SK-MEL-5 (cell line): ENCODE measurements at regions not wholly inside any gene's neighbourhood (a gene's known extent, or its start where the extent isn't known, plus 50 kb on each side); places are given as distances from the start of the nearest gene placed in this dataset.

ENCODE experiments used
- DNase-seq: peaks from one replicate; pipeline ENCODE4 v3.0.0-alpha.2; 2016; ENCODE audit warnings: low read depth, low spot score
- in situ Hi-C: cut with HindIII; loops from 2 replicates; pipeline ENCODE4 v1.10.0; 2016; ENCODE audit warnings: low sequenced_read_pairs, high pct_unique_total_duplicates, low pct_unique_long_range_greater_than_20kb

- DNase-seq = no peak
- in situ Hi-C loops = no loop called here
These were observed 280.7 kb upstream of the MIR17HG start for GRCh38 chr13:91066745-91067144.

GRCh38 chr13:91072486-91072885 is 275.0 kb upstream of the MIR17HG start:
- DNase-seq = no peak
- in situ Hi-C loops = no loop called here

DNA sequence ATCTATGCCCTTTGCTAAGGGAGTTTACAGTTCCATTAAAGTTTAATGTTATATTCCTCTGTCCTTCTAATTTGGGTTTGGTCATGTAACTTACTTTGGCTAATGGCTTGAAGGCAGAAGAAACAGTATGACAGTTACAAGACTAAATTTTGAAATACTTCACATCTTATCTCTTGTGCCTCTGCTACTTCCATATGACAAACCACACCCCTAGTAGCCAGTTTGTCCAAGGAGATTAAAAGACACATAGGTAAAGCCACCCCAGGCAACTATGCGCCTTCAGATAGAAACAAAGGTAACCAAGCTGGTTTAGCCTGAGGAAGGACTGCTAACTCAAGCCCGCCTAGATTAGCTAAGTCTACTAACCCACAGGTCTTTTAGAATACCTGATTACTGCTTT is 273.4 kb upstream of the MIR17HG start:
- in situ Hi-C loops = no loop called here
- no peak for DNase-seq

- in situ Hi-C loops = no loop called here
These were observed 270.7 kb upstream of the MIR17HG start for GRCh38 chr13:91076830-91077229.

GRCh38 chr13:91078093-91078679 is 269.3 kb upstream of the MIR17HG start:
- DNase-seq = peak; percentile 63
- in situ Hi-C loops = no loop called here

More at GRCh38 chr13:91076830-91077229, 270.7 kb upstream of the MIR17HG start:
- no peak for DNase-seq

GRCh38 chr13:91079176-91079575 is 268.3 kb upstream of the MIR17HG start:
- in situ Hi-C loops = no loop called here

DNA sequence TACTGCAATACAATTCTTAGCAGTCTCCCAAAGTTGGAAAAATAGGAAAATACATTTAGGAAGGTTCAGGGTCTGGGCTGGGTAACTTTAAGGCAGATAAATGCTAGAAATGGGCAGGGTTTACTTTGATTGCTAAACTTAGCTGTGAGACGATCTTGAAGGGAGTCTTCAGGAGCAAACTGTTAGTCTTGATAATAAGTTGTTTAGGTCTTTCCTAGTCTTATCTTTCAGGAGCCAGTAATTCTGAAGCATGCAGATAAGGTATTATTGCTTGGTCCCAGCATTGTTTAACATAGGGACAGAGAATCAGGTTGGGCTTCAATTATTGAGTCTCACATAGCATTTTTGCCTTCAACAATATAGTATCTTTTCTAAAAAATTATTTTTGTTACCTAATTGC is 262.4 kb upstream of the MIR17HG start:
- in situ Hi-C loops = no loop called here
- no peak for DNase-seq

More at GRCh38 chr13:91079176-91079575, 268.3 kb upstream of the MIR17HG start:
- DNase-seq = no peak

GRCh38 chr13:91086936-91087716 is 260.4 kb upstream of the MIR17HG start:
- in situ Hi-C loops = no loop called here
- no peak for DNase-seq

DNA sequence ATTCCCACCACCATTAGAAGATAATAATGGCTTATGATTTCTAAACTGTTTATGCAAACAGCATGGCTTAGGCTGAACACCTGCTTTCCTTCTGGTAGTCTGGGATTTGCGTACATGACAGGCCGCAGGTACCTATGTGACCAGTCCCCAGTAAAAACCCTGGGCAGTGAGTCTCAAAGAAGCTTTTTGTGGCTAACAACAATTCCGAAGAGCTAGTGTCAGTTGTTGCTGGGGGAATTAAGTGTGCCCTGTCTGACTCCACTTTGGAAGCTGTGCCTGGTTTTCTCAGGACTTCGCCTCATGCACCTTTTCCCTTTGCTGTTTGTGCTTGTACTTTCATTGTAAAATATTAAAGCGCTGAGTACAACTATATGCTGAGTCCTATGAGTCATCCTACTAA is 250.2 kb upstream of the MIR17HG start:
- in situ Hi-C loops = no loop called here
- peak; percentile 14 for DNase-seq

GRCh38 chr13:91099877-91100276 is 247.6 kb upstream of the MIR17HG start:
- DNase-seq = no peak
- in situ Hi-C loops = no loop called here

GRCh38 chr13:91100944-91101343 is 246.5 kb upstream of the MIR17HG start:
- in situ Hi-C loops = no loop called here

GRCh38 chr13:91101381-91101780 is 246.1 kb upstream of the MIR17HG start:
- in situ Hi-C loops = no loop called here
- DNase-seq = no peak

More at GRCh38 chr13:91100944-91101343, 246.5 kb upstream of the MIR17HG start:
- DNase-seq = no peak

DNA sequence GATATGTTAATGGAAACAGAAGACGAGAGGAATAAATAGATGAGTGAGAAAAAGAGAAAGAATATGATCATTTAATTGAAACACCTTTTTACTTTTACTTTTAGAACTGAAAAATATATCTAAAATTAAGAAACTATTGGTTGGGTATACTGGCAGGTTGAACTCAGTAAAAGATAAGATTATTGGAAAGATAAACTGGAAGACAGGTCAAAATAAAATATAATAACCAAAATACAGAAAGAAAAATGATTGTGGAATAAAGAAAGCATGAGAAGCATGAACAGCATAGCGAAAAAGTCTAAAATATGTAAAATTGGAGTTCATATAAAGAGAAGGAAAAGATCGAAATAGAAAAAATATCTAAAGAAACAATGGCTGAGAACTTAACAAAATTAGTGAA is 242.2 kb upstream of the MIR17HG start:
- no peak for DNase-seq
- in situ Hi-C loops = no loop called here

GRCh38 chr13:91106565-91106964 is 240.9 kb upstream of the MIR17HG start:
- in situ Hi-C loops = no loop called here
- DNase-seq = no peak

GRCh38 chr13:91108315-91108714 is 239.2 kb upstream of the MIR17HG start:
- in situ Hi-C loops = no loop called here
- no peak for DNase-seq

DNA sequence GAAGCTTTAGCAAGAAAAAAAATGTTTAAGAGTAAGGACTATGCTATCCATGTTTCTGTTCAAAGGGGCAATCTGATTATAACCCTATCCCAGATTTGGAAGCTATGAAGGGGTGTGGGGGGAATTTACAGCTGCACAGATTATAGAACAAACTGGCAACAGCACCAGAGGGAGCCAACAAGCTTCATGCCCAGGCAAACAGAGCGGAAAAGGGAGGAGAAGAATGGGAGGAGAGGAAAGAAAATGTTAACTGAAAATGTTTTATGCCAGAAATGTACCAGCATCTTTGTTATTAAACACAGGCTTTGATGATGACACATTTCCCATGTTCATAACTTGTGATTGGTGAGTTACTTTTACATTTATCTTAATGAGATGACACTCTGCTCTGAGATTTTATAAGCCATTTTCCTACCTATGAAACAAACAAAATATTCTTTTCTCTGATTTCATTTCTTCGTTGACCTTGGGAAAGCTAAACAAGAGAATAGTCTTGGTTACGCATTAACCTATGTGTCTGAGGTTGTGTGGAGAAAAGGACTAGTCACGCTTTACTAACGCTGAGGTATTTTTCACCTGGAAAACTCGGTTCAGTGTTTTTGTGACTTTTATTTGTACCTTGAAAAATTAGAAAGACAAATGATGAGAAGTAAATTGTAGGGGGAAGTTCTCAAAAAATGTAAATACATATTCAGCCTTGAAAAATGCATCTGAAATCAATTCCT is 235.8 kb upstream of the MIR17HG start:
- peak; percentile 19 for DNase-seq
- in situ Hi-C loops = no loop called here

DNA sequence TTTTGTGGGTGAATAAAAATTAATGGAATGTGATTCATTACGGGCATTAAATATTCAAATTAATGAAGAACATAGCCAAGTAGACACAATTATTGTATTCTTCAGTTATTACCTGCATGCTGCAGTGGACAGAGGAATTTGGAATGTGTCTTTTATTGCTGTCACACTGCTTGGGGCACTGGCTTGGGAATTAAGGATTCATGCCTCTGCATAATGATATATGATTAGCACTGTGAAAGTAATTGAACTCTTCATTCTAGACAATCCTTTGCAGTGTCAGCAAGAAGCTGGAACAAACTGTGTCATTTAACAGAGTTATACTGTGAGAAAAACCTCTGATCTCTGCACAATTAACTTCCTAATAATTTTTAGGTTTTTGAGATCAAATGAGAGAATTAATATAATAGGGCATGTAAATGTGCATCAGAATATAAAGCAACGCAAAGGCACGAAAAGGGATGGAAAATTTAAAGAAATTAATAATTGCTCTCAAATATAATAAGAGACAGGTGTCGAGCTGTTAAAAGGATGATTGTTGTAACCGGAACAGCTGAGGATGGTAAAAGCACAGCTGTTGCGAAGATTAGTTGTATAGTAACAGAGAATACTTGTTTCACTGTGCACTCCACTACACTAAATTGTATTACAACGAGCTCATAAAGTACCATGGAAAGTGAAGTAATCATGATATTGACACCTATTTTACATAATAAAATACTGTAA is 235.1 kb upstream of the MIR17HG start:
- no peak for DNase-seq
- in situ Hi-C loops = no loop called here

GRCh38 chr13:91112924-91113277 is 234.6 kb upstream of the MIR17HG start:
- in situ Hi-C loops = no loop called here
- DNase-seq = no peak
